ENCODE measurements at regions not wholly inside any gene's neighbourhood (a gene's known extent, or its start where the extent isn't known, plus 50 kb on each side); places are given as distances from the start of the nearest gene placed in this dataset.

DNA sequence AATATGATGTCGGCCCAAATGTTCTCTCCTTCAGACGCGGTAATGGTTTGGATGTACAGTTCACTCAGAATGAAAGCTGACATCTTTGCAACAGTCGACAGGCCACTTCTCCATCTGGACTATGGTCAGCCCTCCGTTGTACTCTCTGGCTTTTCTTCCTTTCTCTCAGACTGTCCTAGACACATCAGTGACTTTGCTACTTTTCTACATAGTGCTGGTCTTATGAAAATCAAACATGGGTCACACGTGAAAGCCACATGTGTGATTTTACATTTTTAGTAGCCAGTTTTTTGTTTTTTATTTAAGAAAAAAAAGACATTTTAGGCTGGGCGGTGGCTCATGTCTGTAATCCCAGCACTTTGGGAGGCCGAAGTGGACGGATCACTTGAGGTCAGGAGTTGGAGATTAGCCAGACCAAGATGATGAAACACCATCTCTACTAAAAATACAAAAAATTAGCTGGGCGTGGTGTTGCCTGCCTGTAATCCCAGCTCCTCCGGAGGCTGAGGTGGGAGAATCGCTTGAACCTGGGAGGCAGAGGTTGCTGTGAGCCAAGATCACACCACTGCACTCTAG lies 644.1 kb downstream of the KCNJ2 start:
- Histone ChIP-seq H3K4me3 (ENCODE audit: low read depth in 1 of 3, low read length in 3 of 3) (no peak overlapping the region), H3K27ac (ENCODE audit: low read depth in 1 of 3, low read length in 2 of 3) (no peak overlapping the region), H3K4me1 (ENCODE audit: control insufficient read depth in 3 of 3, insufficient read depth in 2 of 3, low read depth in 1 of 3, low read length in 2 of 3) (no peaks in the 10 kb centered on the region), H3K27me3 (ENCODE audit: control insufficient read depth in 3 of 3, insufficient read depth in 3 of 3, low read length in 3 of 3) (no peaks in the 10 kb centered on the region), H3K9me3 (ENCODE audit: control insufficient read depth in 2 of 2, insufficient read depth in 1 of 2, low read depth in 1 of 2, low read length in 1 of 2) (no peaks in the 10 kb centered on the region), H3K36me3 (ENCODE audit: control insufficient read depth in 3 of 3, insufficient read depth in 2 of 3, low read depth in 1 of 3, low read length in 3 of 3) (no peaks in the 10 kb centered on the region)
- no peak for FAIRE-seq
- 85 to 90% (median 87%) methylated on average over 12 of the region's 12 CpGs for WGBS, 3 donors
- no peak for DNase-seq

DNA sequence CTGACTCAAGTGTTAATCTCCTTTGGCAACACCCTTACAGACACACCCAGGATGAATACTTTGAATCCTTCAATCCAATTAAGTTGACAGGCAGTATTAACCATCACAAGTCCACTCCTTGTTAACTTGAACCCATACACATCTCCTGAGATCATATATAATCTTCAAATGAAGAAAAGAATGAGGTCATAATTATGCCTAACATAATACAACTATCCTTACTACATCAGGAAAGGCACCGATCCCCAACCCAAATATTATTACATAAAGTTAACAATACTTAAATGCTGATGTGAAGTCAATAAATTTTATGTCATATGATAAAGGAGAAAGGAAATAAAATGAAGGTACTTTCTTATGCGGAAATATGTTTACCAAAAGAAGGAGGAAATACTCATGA lies 649.9 kb downstream of the KCNJ2 start:
- FAIRE-seq: no peak
- H3K27ac ChIP-seq (ENCODE audit: low read depth in 1 of 3, low read length in 2 of 3): no peak overlapping the region
- H3K27me3 ChIP-seq (ENCODE audit: control insufficient read depth in 3 of 3, insufficient read depth in 3 of 3, low read length in 3 of 3): no peaks in the 10 kb centered on the region
- H3K36me3 ChIP-seq (ENCODE audit: control insufficient read depth in 3 of 3, insufficient read depth in 2 of 3, low read depth in 1 of 3, low read length in 3 of 3): no peaks in the 10 kb centered on the region
- H3K4me3 ChIP-seq (ENCODE audit: low read depth in 1 of 3, low read length in 3 of 3): no peak overlapping the region
- H3K4me1 ChIP-seq (ENCODE audit: control insufficient read depth in 3 of 3, insufficient read depth in 2 of 3, low read depth in 1 of 3, low read length in 2 of 3): no peaks in the 10 kb centered on the region
- no peak for DNase-seq
- no peaks in the 10 kb centered on the region for H3K9me3 ChIP-seq (ENCODE audit: control insufficient read depth in 2 of 2, insufficient read depth in 1 of 2, low read depth in 1 of 2, low read length in 1 of 2)
- 85 to 95% (median 89%) methylated on average over 2 of the region's 2 CpGs for whole genome bisulfite sequencing, 3 donors

DNA sequence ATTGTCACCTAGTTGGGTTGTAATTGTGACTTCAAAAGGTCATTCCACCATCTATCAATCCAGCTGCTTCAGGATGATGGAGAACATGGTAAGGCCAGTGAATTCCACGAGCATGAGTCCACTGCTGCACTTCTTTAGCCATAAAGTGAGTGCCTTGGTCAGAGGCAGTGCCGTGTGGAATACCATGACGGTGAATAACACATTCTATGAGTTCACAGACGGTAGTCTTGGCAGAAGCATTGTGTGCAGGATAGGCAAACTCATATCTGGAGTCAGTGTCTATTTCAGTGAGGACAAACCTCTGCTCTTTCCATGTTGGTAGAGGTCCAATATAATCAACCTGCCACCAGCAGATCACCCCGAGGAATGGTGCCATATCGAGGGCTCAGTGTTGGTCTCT lies 650.9 kb downstream of the KCNJ2 start:
- 75 to 84% (median 83%) methylated on average over 6 of the region's 6 CpGs for whole genome bisulfite sequencing, 3 donors
- Histone ChIP-seq H3K27me3 (ENCODE audit: control insufficient read depth in 3 of 3, insufficient read depth in 3 of 3, low read length in 3 of 3) (no peaks in the 10 kb centered on the region), H3K4me1 (ENCODE audit: control insufficient read depth in 3 of 3, insufficient read depth in 2 of 3, low read depth in 1 of 3, low read length in 2 of 3) (no peaks in the 10 kb centered on the region), H3K27ac (ENCODE audit: low read depth in 1 of 3, low read length in 2 of 3) (no peak overlapping the region), H3K9me3 (ENCODE audit: control insufficient read depth in 2 of 2, insufficient read depth in 1 of 2, low read depth in 1 of 2, low read length in 1 of 2) (no peaks in the 10 kb centered on the region), H3K36me3 (ENCODE audit: control insufficient read depth in 3 of 3, insufficient read depth in 2 of 3, low read depth in 1 of 3, low read length in 3 of 3) (no peaks in the 10 kb centered on the region), H3K4me3 (ENCODE audit: low read depth in 1 of 3, low read length in 3 of 3) (no peak overlapping the region)
- FAIRE-seq (no peak), DNase-seq (no peak)

DNA sequence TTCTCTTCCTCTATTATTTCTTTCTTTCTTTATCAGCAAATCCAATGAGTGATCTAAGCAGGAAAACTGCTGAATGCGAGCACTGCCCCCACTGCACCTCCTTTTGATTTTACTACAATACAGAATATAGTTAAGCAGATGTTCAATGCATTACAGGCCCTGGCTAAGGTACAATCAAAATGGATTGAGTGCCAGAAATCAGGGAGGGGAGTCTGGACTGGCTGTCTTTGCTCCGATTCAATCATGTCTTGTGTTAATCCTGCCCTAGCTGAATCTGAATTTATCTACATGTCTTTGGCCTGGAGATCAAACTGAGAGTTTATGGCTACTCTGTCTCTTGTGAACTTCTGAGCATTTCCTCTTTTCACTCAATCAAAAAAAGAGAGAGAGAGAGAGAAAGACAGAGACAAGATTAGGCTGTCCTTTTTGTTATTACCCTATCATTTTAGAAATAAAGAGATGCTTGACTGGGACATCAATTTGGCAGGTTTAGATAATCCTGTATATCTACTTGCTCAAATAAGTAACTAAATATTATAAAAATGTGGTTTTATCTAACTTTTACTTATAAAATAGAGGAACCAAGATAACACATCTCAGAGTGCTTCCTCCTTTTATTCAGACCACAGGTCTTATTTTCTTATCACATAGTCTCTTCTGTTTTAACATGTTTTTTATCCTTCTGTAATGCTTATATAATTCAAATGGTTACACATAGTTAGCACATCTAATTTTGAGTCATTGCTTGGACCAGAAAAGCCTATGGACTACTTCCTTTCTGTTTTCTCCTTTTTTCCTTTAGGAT lies 656.2 kb downstream of the KCNJ2 start:
- Histone ChIP-seq H3K36me3 (ENCODE audit: control insufficient read depth in 3 of 3, insufficient read depth in 2 of 3, low read depth in 1 of 3, low read length in 3 of 3) (no peaks in the 10 kb centered on the region), H3K27ac (ENCODE audit: low read depth in 1 of 3, low read length in 2 of 3) (no peak overlapping the region), H3K4me3 (ENCODE audit: low read depth in 1 of 3, low read length in 3 of 3) (no peak overlapping the region), H3K27me3 (ENCODE audit: control insufficient read depth in 3 of 3, insufficient read depth in 3 of 3, low read length in 3 of 3) (no peaks in the 10 kb centered on the region), H3K9me3 (ENCODE audit: control insufficient read depth in 2 of 2, insufficient read depth in 1 of 2, low read depth in 1 of 2, low read length in 1 of 2) (no peaks in the 10 kb centered on the region), H3K4me1 (ENCODE audit: control insufficient read depth in 3 of 3, insufficient read depth in 2 of 3, low read depth in 1 of 3, low read length in 2 of 3) (no peaks in the 10 kb centered on the region)
- FAIRE-seq (no peak), DNase-seq (no peak)
- WGBS, 3 donors: 42 to 50% (median 43%) methylated on average over 2 of the region's 2 CpGs

DNA sequence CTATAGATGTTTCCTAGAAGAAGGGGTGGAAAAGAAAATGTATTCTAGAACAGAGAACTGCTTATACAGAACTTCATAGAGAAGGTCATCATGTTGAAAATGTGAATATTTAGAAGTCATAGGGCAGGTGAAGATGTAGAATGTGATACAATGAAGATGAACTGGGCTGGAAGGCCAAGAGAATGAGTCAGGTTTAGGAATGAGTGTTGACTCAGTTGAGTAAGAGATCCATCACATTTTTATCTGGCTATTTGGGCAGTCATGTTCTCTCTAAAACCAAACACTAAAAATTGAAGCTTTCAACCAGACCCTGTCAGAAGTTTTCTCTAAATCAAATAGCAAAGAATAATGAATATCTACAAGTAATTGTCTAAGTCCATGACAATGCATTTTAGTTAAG lies 660.5 kb downstream of the KCNJ2 start:
- Histone ChIP-seq H3K27ac (ENCODE audit: low read depth in 1 of 3, low read length in 2 of 3) (no peak overlapping the region), H3K9me3 (ENCODE audit: control insufficient read depth in 2 of 2, insufficient read depth in 1 of 2, low read depth in 1 of 2, low read length in 1 of 2) (no peaks in the 10 kb centered on the region), H3K36me3 (ENCODE audit: control insufficient read depth in 3 of 3, insufficient read depth in 2 of 3, low read depth in 1 of 3, low read length in 3 of 3) (no peaks in the 10 kb centered on the region), H3K4me3 (ENCODE audit: low read depth in 1 of 3, low read length in 3 of 3) (no peak overlapping the region), H3K27me3 (ENCODE audit: control insufficient read depth in 3 of 3, insufficient read depth in 3 of 3, low read length in 3 of 3) (no peaks in the 10 kb centered on the region), H3K4me1 (ENCODE audit: control insufficient read depth in 3 of 3, insufficient read depth in 2 of 3, low read depth in 1 of 3, low read length in 2 of 3) (no peaks in the 10 kb centered on the region)
- FAIRE-seq (no peak), DNase-seq (no peak)

DNA sequence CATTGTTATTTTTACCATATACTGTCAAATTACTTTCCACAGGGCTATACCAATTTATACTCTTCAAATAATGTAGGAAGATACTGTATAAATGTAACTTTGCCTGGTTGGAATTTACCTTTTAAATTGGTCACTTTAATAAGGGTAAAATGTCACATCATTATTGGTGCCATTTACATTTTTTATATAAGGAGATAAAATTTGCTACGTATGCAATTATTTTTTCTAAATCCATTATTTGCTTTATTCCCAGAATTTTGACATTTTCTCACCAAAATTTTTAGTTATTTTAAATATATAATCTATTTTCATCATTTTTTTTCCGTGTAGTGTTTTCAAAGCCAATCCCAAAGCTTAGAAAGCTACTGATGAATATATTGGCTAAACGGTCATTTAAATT lies 664.7 kb downstream of the KCNJ2 start:
- Histone ChIP-seq H3K27ac (ENCODE audit: low read depth in 1 of 3, low read length in 2 of 3) (no peak overlapping the region), H3K4me3 (ENCODE audit: low read depth in 1 of 3, low read length in 3 of 3) (no peak overlapping the region), H3K36me3 (ENCODE audit: control insufficient read depth in 3 of 3, insufficient read depth in 2 of 3, low read depth in 1 of 3, low read length in 3 of 3) (no peaks in the 10 kb centered on the region), H3K9me3 (ENCODE audit: control insufficient read depth in 2 of 2, insufficient read depth in 1 of 2, low read depth in 1 of 2, low read length in 1 of 2) (no peaks in the 10 kb centered on the region), H3K27me3 (ENCODE audit: control insufficient read depth in 3 of 3, insufficient read depth in 3 of 3, low read length in 3 of 3) (no peaks in the 10 kb centered on the region), H3K4me1 (ENCODE audit: control insufficient read depth in 3 of 3, insufficient read depth in 2 of 3, low read depth in 1 of 3, low read length in 2 of 3) (no peaks in the 10 kb centered on the region)
- FAIRE-seq (no peak), DNase-seq (no peak)
- WGBS, 3 donors: 90 to 92% (median 91%) methylated on average over 3 of the region's 3 CpGs

DNA sequence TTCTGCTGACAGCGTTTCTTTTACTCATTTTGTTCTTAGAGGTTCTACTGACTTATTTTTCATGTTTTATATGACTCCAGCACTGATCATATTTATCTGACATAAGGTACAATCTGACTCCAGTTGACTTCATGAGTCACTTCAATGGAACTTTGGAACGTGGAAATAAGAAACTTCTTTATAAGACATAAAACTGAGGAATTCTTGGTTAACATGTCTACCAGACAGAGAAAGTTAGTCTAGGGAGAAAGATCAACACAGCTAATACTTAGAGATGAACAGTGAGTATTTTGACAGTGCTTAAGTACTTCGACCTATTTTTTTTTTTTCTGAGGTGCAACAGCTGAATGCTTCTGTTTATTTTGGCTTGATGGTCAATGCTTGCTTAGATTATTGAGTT lies 679.5 kb downstream of the KCNJ2 start:
- DNase-seq (no peak), FAIRE-seq (no peak)
- Histone ChIP-seq H3K27ac (ENCODE audit: low read depth in 1 of 3, low read length in 2 of 3) (no peak overlapping the region), H3K4me1 (ENCODE audit: control insufficient read depth in 3 of 3, insufficient read depth in 2 of 3, low read depth in 1 of 3, low read length in 2 of 3) (no peaks in the 10 kb centered on the region), H3K27me3 (ENCODE audit: control insufficient read depth in 3 of 3, insufficient read depth in 3 of 3, low read length in 3 of 3) (no peaks in the 10 kb centered on the region), H3K9me3 (ENCODE audit: control insufficient read depth in 2 of 2, insufficient read depth in 1 of 2, low read depth in 1 of 2, low read length in 1 of 2) (no peaks in the 10 kb centered on the region), H3K4me3 (ENCODE audit: low read depth in 1 of 3, low read length in 3 of 3) (no peak overlapping the region), H3K36me3 (ENCODE audit: control insufficient read depth in 3 of 3, insufficient read depth in 2 of 3, low read depth in 1 of 3, low read length in 3 of 3) (no peaks in the 10 kb centered on the region)
- 36 to 71% (median 51%) methylated on average over 3 of the region's 3 CpGs for WGBS, 3 donors

DNA sequence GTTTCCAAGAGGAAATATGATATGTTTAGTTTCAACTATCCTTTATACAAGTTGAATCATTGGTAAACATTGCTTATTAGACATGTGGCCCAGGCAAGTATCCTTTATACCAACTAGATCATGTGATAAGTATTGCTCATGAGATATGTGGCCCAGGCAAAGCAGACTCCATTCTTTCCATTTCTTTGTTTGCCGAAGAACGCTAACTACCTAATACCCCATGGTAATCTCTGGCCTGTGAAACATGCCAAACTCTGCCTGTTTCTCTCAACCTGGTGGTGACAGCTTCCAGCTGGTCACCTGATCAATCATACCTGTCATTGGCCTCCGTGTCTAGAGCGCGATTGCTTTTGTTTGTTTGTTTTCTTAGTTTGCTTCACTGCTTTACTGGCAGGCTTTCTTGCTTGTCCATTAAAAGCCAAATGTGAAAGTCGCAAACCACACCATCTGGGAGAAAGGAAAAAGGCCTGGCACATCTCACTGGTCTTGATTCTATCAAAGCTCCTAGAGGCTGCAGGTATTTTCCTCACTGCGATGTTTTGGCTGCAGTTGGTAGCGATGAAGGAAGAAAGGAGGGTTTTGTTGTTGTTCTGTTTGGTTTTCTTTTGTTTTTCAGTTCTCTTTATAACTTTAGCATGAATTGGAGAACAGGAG lies 686.2 kb downstream of the KCNJ2 start:
- Histone ChIP-seq H3K27me3 (ENCODE audit: control insufficient read depth in 3 of 3, insufficient read depth in 3 of 3, low read length in 3 of 3) (no peaks in the 10 kb centered on the region), H3K27ac (ENCODE audit: low read depth in 1 of 3, low read length in 2 of 3) (no peak overlapping the region), H3K4me1 (ENCODE audit: control insufficient read depth in 3 of 3, insufficient read depth in 2 of 3, low read depth in 1 of 3, low read length in 2 of 3) (no peaks in the 10 kb centered on the region), H3K36me3 (ENCODE audit: control insufficient read depth in 3 of 3, insufficient read depth in 2 of 3, low read depth in 1 of 3, low read length in 3 of 3) (no peaks in the 10 kb centered on the region), H3K9me3 (ENCODE audit: control insufficient read depth in 2 of 2, insufficient read depth in 1 of 2, low read depth in 1 of 2, low read length in 1 of 2) (no peaks in the 10 kb centered on the region), H3K4me3 (ENCODE audit: low read depth in 1 of 3, low read length in 3 of 3) (no peak overlapping the region)
- FAIRE-seq (no peak), DNase-seq (no peak)
- WGBS, 3 donors: 58 to 71% (median 66%) methylated on average over 8 of the region's 8 CpGs
